CD4-positive, alpha-beta T cell treated with Interleukin-17A for 4 hours (primary cell): ENCODE measurements at regions not wholly inside any gene's neighbourhood (a gene's known extent, or its start where the extent isn't known, plus 50 kb on each side); places are given as distances from the start of the nearest gene placed in this dataset.
"Not testable (repeated sequence)": the region's sequence is repeated elsewhere in the genome, so short reads cannot be mapped to it uniquely, and the experiment has no call there.

ENCODE experiments used
- DNase-seq: peaks from one replicate; pipeline ENCODE4 v3.0.0-alpha.2; 2020; ENCODE audit warnings: mixed read lengths

GRCh38 chr2:21353879-21354679, 230.3 kb downstream of the TDRD15 start:
- no peak for DNase-seq

GRCh38 chr2:21356086-21356856, 232.5 kb downstream of the TDRD15 start:
- no peak for DNase-seq

GRCh38 chr2:21356857-21357255, 233.1 kb downstream of the TDRD15 start:
- no peak for DNase-seq

GRCh38 chr2:21358976-21359375, 235.2 kb downstream of the TDRD15 start:
- no peak for DNase-seq

GRCh38 chr2:21361384-21361783, 237.6 kb downstream of the TDRD15 start:
- DNase-seq: no peak

GRCh38 chr2:21361957-21362486, 238.3 kb downstream of the TDRD15 start:
- DNase-seq: no peak

- no peak for DNase-seq
Measured at GRCh38 chr2:21363364-21363763, 239.6 kb downstream of the TDRD15 start.

GRCh38 chr2:21367421-21367820, 243.7 kb downstream of the TDRD15 start:
- no peak for DNase-seq

GRCh38 chr2:21369787-21370186, 246.0 kb downstream of the TDRD15 start:
- no peak for DNase-seq

- no peak for DNase-seq
Measured at GRCh38 chr2:21371499-21372003, 247.8 kb downstream of the TDRD15 start.

- DNase-seq: no peak
Measured at GRCh38 chr2:21372654-21373053, 248.9 kb downstream of the TDRD15 start.

GRCh38 chr2:21376864-21377263, 253.1 kb downstream of the TDRD15 start:
- no peak for DNase-seq

- DNase-seq: no peak
Measured at GRCh38 chr2:21379140-21379539, 255.4 kb downstream of the TDRD15 start.

GRCh38 chr2:21379668-21380067, 255.9 kb downstream of the TDRD15 start:
- not testable (repeated sequence) for DNase-seq

GRCh38 chr2:21381421-21381820, 257.7 kb downstream of the TDRD15 start:
- DNase-seq: no peak

- DNase-seq: no peak
Measured at GRCh38 chr2:21382701-21383520, 259.1 kb downstream of the TDRD15 start.

- no peak for DNase-seq
Measured at GRCh38 chr2:21386666-21387065, 262.9 kb downstream of the TDRD15 start.

GRCh38 chr2:21392649-21393048, 268.9 kb downstream of the TDRD15 start:
- DNase-seq: no peak

- DNase-seq: no peak
Measured at GRCh38 chr2:21393173-21393572, 269.4 kb downstream of the TDRD15 start.

GRCh38 chr2:21395366-21395765, 271.6 kb downstream of the TDRD15 start:
- no peak for DNase-seq

GRCh38 chr2:21396252-21396651, 272.5 kb downstream of the TDRD15 start:
- no peak for DNase-seq

GRCh38 chr2:21401022-21401698, 277.4 kb downstream of the TDRD15 start:
- DNase-seq: no peak
